ENCODE measurements at regions not wholly inside any gene's neighbourhood (a gene's known extent, or its start where the extent isn't known, plus 50 kb on each side); places are given as distances from the start of the nearest gene placed in this dataset.

DNA sequence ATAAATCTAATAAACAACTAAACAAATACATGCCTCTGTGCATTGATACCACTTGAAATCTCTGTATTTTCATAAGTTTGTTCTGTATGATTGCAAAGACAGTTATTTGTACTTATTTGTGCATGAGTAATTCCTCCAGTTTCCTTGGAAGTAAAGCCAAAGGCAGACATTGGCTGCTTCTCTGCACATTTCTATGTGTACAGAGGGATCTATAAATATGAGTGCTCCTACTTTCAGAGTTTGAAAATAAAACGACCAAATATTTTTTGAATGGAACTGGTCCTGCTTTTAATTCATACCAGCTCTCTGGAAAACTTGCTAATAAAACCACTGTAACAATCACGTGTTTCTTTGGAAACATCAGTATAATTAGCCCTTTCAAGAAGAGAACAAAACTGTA is 306.5 kb downstream of the MAN2A1 start:
- no peak overlapping the region for H3K4me2 ChIP-seq (ENCODE audit: low read length)
- H3K9ac ChIP-seq = no peak overlapping the region
- no peak overlapping the region for H3K27ac ChIP-seq
- no peak overlapping the region for H2AFZ ChIP-seq
- no peaks in the 10 kb centered on the region for H3K9me3 ChIP-seq (ENCODE audit: control insufficient read depth, low read length)
- H3K4me3 ChIP-seq (ENCODE audit: low read depth, low read length) = no peak overlapping the region
- no peaks in the 10 kb centered on the region for H3K79me2 ChIP-seq
- H3K27me3 ChIP-seq (ENCODE audit: control insufficient read depth, insufficient read depth, low read length) = no peaks in the 10 kb centered on the region
- no peaks in the 10 kb centered on the region for H3K4me1 ChIP-seq
- TF ChIP-seq, protein P1, sequence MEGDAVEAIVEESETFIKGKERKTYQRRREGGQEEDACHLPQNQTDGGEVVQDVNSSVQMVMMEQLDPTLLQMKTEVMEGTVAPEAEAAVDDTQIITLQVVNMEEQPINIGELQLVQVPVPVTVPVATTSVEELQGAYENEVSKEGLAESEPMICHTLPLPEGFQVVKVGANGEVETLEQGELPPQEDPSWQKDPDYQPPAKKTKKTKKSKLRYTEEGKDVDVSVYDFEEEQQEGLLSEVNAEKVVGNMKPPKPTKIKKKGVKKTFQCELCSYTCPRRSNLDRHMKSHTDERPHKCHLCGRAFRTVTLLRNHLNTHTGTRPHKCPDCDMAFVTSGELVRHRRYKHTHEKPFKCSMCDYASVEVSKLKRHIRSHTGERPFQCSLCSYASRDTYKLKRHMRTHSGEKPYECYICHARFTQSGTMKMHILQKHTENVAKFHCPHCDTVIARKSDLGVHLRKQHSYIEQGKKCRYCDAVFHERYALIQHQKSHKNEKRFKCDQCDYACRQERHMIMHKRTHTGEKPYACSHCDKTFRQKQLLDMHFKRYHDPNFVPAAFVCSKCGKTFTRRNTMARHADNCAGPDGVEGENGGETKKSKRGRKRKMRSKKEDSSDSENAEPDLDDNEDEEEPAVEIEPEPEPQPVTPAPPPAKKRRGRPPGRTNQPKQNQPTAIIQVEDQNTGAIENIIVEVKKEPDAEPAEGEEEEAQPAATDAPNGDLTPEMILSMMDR (IDR thresholded peaks at IDR 0.05) = no peak
- no peaks in the 10 kb centered on the region for H3K36me3 ChIP-seq (ENCODE audit: control insufficient read depth, insufficient read depth, low read length)

DNA sequence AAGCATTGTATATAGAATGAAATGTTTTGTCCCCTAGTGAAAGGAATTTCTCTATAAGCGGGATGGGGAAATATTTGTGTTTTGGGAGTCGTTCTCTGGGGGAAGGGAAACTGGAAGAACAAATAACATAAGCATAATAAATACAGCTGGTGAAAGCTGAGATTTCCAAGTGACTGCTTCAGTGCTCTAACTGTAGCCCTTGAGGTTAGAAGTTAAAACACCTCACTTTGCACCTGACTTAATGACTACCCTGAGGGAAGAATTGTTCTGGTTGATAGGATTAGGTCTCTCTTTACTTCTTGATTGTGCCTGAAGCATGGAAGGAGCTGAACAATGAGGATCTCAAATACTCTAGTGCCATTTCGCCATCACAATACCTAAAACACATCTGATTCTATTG is 307.4 kb downstream of the MAN2A1 start:
- Histone ChIP-seq H3K4me1 (no peaks in the 10 kb centered on the region), H3K27ac (no peak overlapping the region)

DNA sequence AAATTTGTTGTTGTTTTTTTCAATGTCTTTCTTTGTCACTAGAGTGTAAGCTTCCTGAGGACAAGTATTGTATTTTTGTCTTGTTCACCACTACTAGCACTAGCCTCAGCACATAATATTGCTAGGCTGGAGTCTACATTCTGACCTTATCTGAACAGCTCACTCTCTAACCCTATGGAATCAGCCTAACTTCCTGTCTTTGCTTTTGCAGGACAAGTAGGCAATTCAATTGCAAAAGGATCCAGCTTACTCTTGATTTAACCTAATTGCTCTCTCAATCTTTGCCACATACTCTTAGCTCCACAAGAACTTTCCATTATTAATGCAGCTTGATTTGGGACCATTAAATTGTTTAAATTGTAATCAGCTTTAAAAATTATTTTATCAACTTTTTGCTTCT is 308.5 kb downstream of the MAN2A1 start:
- Histone ChIP-seq H3K27me3 (ENCODE audit: control insufficient read depth, insufficient read depth, low read length) (no peaks in the 10 kb centered on the region), H3K9ac (no peak overlapping the region), H3K4me1 (no peaks in the 10 kb centered on the region), H3K27ac (no peak overlapping the region), H3K4me2 (ENCODE audit: low read length) (no peak overlapping the region), H2AFZ (no peak overlapping the region), H3K4me3 (ENCODE audit: low read depth, low read length) (no peak overlapping the region), H3K79me2 (no peaks in the 10 kb centered on the region), H3K36me3 (ENCODE audit: control insufficient read depth, insufficient read depth, low read length) (no peaks in the 10 kb centered on the region), H3K9me3 (ENCODE audit: control insufficient read depth, low read length) (no peaks in the 10 kb centered on the region)
- TF ChIP-seq, protein P1 (IDR thresholded peaks at IDR 0.05) = no peak

More for the DNA sequence above, 307.4 kb downstream of the MAN2A1 start:
- no peaks in the 10 kb centered on the region for H3K79me2 ChIP-seq
- H3K9ac ChIP-seq = no peak overlapping the region
- TF ChIP-seq, protein P1 (IDR thresholded peaks at IDR 0.05) = no peak
- no peaks in the 10 kb centered on the region for H3K9me3 ChIP-seq (ENCODE audit: control insufficient read depth, low read length)
- H2AFZ ChIP-seq = no peak overlapping the region
- H3K4me2 ChIP-seq (ENCODE audit: low read length) = no peak overlapping the region
- H3K36me3 ChIP-seq (ENCODE audit: control insufficient read depth, insufficient read depth, low read length) = no peaks in the 10 kb centered on the region
- H3K27me3 ChIP-seq (ENCODE audit: control insufficient read depth, insufficient read depth, low read length) = no peaks in the 10 kb centered on the region
- no peak overlapping the region for H3K4me3 ChIP-seq (ENCODE audit: low read depth, low read length)

- H3K27ac ChIP-seq = no peak overlapping the region
- H3K4me1 ChIP-seq = no peaks in the 10 kb centered on the region
- TF ChIP-seq, protein P1 (IDR thresholded peaks at IDR 0.05) = no peak
Measured at GRCh38 chr5:109998726-109999125, 309.0 kb downstream of the MAN2A1 start.

GRCh38 chr5:110001648-110002047 is 311.9 kb downstream of the MAN2A1 start:
- TF ChIP-seq, protein P1 (IDR thresholded peaks at IDR 0.05) = no peak
- H2AFZ ChIP-seq = no peak overlapping the region
- no peak overlapping the region for H3K27ac ChIP-seq

More at GRCh38 chr5:109998726-109999125, 309.0 kb downstream of the MAN2A1 start:
- H3K9ac ChIP-seq = no peak overlapping the region
- no peak overlapping the region for H3K4me2 ChIP-seq (ENCODE audit: low read length)
- H2AFZ ChIP-seq = no peak overlapping the region
- H3K9me3 ChIP-seq (ENCODE audit: control insufficient read depth, low read length) = no peaks in the 10 kb centered on the region
- no peaks in the 10 kb centered on the region for H3K36me3 ChIP-seq (ENCODE audit: control insufficient read depth, insufficient read depth, low read length)
- H3K79me2 ChIP-seq = no peaks in the 10 kb centered on the region
- no peaks in the 10 kb centered on the region for H3K27me3 ChIP-seq (ENCODE audit: control insufficient read depth, insufficient read depth, low read length)
- H3K4me3 ChIP-seq (ENCODE audit: low read depth, low read length) = no peak overlapping the region

More at GRCh38 chr5:110001648-110002047, 311.9 kb downstream of the MAN2A1 start:
- no peak overlapping the region for H3K4me2 ChIP-seq (ENCODE audit: low read length)
- H3K4me1 ChIP-seq = no peaks in the 10 kb centered on the region
- H3K36me3 ChIP-seq (ENCODE audit: control insufficient read depth, insufficient read depth, low read length) = no peaks in the 10 kb centered on the region
- no peaks in the 10 kb centered on the region for H3K9me3 ChIP-seq (ENCODE audit: control insufficient read depth, low read length)
- H3K79me2 ChIP-seq = no peaks in the 10 kb centered on the region
- H3K9ac ChIP-seq = no peak overlapping the region
- H3K4me3 ChIP-seq (ENCODE audit: low read depth, low read length) = no peak overlapping the region
- H3K27me3 ChIP-seq (ENCODE audit: control insufficient read depth, insufficient read depth, low read length) = no peaks in the 10 kb centered on the region

Data from parathyroid adenoma (tissue), 2 donors.